GF-D8 (cell line): ENCODE measurements at regions not wholly inside any gene's neighbourhood (a gene's known extent, or its start where the extent isn't known, plus 50 kb on each side); places are given as distances from the start of the nearest gene placed in this dataset.
A peak's percentile ranks its signal among the peaks of the same experiment; 100 is the strongest.
"Not testable (repeated sequence)": the region's sequence is repeated elsewhere in the genome, so short reads cannot be mapped to it uniquely, and the experiment has no call there.

Experiments
- DNase-seq: peaks from one replicate; lab custom pipeline; 2025; lab: John Stamatoyannopoulos, UW

DNA sequence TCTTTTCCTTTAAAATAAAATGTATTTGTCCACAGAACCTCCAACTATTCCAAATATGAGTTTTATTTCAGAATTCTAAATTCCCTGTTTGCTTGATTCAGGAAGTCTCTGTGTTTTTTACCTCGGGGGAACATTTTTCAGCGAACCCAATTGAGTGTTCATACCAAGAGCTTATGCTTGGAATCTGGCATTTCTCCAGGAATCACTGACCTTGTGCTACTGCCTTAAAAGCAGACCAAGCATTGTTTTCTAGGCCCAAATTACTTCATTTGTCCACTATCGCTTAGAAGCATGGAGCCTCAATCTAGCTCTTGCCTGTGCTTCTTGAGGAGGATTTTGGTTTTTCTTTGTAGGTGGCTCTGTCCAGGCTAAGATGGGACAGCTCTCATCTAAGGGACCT is 59.4 kb downstream of the EBLN1 start:
- DNase-seq, result no peak

DNA sequence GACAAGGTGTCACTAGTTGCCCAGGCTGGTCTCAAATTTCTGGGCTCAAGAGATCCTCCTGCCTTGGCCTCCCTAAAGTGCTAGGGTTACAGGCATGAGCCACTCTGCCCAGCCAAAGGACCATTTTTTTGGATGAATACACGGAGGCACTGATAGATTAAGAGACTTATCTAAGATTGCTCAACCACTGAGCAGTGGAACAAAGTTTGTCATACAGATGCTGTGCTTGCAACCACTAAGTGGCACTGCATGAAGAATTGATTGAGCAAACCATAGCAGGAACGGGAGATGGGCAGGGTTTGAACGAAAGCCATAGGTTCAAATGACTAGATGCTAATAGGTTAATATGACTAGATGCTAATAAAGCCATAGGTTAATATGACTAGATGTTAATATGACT is 61.1 kb downstream of the EBLN1 start:
- DNase-seq, result no peak

DNA sequence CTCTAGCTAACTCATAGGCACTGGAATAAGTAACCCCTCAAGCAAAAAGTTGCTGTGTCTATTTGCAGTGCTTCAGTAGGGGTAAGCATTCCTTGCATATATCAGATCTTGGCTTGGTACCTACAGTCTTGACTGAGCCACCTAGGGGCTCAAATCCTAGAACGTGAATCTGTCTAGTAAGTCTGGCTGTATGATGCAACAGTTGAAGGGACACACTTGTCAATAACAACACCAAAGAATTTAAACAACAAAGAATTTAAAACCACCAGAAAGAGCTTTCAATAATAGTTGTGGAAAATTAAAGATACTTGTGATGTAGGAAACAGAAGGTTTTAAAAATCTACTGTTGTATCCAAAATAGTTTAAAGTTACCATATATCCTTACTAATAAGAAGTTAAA is 65.4 kb downstream of the EBLN1 start:
- DNase-seq, result no peak

DNA sequence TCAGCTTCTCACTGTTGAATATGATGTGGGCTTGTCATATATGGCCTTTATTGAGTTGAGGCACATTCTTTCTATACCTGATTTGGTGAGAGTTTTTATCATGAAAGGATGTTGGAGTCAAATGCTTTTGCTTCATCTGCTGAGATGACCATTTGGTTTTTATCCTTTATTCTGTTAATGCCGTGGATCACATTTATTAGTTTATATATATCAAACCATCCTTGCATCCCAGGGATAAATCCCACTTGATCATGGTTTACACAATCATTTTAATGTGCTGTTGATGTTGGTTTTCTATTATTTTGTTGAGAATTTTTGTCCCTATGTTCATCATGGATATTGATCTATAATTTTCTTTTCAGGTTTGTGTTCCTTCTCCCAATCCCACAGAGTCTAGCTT is 67.0 kb downstream of the EBLN1 start:
- DNase-seq, result no peak

DNA sequence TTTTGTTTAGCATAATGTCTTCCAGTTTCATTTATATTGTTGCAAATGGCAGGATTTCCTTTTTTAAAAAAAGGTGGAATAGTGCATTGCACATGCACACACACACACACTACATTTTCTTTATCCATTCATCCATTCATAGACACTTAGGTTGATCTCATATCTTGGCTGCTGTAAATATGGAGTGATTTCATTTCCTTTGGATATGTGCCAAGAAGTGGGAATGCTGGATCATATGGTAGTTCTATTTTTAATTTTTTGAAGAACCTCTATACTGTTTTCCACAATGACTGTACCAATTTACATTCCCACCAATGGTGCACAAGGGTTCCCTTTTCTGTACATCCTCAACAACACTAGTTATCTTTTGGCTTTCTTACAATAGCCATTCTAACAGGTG is 68.9 kb downstream of the EBLN1 start:
- no peak for DNase-seq

DNA sequence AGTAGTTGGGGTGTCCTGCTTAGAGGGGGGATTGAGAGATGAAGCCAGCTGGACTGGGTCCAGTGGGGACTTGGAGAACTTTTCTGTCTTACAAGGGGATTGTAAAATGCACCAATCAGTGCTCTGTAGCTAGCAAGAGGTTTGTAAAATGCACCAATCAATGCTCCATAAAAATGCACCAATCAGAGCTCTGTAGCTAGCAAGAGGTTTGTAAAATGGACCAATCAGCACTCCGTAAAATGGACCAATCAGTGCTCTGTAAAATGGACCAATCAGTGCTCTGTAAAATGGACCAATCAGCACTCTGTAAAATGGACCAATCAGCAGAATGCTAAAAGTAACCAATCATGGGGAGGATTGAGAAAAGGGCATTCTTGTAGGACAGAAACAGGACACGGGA is 71.9 kb downstream of the EBLN1 start:
- DNase-seq, result not testable (repeated sequence)

DNA sequence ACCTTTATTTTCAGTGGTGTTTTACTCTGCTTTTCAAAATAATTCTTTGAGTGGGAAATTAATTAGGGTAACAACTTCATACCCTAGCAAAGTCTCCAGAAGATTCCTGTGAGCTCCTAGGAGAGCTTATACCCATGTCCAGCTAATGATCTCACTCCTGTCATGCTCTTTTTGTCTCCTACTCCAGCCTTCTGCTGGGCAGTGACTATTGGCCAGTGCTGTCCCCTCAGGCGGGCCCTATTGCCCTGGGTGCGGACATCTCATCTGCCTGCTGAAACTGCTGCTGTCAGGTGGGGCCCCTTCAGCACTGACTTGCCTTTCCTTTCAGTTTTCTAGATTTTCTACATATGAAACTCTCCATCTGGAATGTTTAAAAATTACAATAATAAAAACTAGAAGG is 80.3 kb downstream of the EBLN1 start:
- no peak for DNase-seq

DNA sequence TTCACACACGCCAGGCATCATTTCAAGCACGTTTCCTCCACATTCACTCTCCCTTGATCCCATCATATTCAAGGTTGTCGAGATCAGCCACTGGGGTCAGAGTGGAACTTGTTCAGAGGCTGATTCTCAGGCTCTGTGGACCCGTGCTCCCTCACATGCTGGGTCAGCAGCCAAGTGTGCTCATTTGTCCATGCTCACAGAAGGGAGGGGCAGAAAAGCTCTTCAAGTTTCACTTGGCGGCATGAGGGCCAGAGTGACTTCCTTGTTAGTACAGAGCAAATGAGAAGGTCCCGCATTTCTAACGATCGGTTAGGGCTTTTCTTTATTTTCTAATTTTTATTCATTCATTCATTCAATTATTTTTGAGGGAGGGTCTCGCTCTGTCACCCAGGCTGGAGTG is 82.2 kb downstream of the EBLN1 start:
- DNase-seq, result no peak

DNA sequence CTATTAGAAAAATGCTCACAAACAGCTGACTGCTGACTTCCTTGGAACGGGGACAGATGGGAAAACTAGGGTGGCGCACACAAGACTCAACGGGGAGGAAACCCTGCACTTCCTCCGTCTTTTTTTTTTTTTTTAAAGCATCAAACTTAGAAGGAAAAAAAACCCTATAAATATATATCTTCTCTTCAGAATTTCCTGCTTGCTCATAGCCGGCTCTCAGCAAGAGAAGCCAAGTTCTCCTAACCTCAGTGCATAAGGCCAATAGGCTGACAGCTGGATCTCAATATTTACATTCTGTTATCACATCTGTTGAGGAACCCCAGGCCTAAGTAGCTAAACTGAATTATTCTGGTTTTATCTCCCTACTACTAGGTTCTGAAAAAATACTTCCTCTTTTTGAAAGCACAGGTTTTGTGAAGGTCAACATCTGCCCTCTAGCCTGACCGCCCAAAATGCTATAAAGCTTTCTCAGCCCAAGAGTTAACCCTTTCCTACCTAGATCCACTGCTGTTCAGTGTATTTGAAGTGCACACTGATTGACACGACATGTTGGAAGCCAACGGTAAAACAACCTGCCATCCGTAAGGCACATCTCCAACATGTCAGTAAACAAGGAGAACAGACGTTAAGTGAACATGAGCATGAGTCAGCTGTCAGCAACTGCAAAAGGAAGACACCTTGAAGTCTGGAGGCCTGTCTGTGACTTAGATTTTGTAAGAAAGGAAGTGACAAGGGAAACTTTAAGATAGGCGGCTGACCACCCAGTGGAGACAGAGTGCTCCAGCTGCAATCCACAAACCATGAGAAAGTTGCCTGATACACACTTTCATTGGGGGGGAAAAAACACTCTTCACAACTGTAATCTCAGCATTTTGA is 83.8 kb downstream of the EBLN1 start:
- DNase-seq, result peak; percentile 95

DNA sequence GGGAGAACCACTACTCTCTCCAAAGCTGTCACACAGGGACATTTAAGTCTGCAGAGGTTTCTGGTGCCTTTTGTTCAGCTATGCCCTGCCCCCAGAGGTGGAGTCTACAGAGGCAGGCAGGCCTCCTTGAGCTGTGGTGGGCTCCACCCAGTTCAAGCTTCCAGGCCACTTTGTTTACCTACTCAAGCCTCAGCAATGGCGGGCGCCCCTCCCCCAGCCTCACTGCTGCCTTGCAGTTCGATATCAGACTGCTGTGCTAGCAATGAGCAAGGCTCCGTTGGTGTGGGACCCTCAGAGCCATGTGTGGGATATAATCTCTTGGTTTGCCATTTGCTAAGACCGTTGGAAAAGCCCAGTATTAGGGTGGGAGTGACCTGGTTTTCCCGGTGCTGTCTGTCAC is 87.0 kb downstream of the EBLN1 start:
- DNase-seq, result not testable (repeated sequence)

DNA sequence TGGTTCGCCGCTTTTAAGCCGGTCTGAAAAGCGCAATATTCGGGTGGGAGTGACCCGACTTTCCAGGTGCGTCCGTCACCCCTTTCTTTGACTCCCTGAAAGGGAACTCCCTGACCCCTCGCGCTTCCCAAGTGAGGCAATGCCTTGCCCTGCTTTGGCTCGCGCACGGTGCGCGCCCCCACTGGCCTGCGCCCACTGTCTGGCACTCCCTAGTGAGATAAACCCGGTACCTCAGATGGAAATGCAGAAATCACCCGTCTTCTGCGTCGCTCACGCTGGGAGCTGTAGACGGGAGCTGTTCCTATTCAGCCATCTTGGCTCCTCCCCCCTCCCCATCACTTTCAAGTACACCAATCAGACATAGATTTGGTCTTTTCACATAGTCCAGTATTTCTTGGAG is 88.2 kb downstream of the EBLN1 start:
- DNase-seq, result not testable (repeated sequence)

DNA sequence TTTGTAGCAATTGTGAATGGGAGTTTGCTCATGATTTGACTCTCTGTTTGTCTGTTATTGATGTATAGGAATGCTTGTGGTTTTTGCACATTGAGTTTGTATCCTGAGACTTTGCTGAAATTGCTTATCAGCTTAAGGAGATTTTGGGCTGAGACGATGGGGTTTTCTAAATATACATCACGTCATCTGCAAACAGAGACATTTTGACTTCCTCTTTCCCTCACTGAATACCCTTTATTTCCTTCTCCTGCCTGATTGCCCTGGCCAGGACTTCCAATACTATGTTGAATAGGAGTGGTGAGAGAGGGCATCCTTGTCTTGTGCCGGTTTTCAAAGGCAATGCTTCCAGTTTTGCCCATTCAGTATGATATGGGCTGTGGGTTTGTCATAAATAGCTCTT is 96.6 kb downstream of the EBLN1 start:
- not testable (repeated sequence) for DNase-seq

DNA sequence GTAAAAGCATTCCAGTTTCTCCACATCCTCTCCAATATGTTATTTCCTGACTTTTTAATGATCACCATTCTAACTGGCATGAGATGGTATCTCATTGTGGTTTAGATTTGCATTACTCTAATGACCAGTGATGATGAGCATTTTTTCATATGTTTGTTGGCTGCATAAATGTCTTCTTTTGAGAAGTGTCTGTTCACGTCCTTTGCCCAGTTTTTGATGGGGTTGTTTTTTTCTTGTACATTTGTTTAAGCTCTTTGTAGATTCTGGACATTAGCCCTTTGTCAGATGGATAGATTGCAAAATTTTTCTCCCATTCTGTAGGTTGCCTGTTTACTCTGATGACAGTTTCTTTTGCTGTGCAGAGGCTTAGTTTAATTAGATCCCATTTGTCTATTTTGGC is 97.7 kb downstream of the EBLN1 start:
- not testable (repeated sequence) for DNase-seq

DNA sequence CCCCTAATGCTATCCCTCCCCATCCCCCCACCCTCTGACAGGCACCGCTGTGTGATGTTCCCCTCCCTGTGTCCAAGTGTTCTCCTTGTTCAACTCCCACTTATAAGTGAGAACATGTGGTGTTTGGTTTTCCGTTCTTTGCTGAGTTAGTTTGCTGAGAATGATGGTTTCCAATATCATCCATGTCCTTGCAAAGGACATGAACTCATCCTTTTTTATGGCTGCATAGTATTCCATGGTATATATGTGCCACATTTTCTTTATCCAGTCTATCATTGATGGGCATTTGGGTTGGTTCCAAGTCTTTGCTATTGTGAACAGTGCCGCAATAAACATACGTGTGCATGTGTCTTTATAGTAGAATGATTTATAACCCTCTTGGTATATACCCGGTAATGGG is 98.2 kb downstream of the EBLN1 start:
- not testable (repeated sequence) for DNase-seq

DNA sequence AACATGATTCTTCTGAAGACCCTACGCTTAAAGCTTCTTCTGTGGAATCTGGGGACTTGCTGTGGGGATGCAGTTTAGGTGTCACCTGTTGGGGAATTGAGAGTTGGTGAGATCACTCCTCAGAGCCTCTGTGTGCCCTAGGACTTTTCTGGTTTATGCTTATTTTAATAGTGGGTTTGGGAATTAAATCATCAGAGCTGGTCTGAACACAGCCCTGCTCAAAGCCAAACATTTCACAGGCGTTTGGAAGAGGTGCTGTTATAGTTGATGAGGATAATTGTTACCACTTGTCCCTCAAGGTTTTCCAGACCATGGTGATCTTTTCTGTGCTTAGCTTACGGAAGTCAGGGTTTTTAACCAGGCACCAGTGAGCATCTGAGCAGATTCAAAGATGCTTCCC is 106.1 kb downstream of the EBLN1 start:
- no peak for DNase-seq

DNA sequence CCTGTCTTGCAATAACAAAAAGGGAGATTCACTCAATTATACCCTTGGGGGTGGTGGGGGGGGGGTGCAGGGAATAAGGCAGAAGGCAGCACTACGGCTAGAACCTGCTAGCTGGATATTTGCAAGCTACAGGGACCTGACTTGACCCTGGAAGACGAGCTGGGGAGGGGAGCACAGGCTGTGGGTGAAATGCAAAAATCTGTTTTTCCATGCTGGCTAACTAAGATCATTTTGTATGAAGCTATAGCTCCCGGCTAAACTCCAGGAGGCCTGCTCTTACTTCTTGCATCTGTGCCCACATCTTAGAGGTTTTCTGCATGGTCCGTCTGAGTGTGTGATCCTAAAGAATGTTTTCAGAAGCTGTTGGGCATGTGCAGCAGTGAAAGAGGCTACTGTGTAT is 106.6 kb downstream of the EBLN1 start:
- DNase-seq, result no peak

DNA sequence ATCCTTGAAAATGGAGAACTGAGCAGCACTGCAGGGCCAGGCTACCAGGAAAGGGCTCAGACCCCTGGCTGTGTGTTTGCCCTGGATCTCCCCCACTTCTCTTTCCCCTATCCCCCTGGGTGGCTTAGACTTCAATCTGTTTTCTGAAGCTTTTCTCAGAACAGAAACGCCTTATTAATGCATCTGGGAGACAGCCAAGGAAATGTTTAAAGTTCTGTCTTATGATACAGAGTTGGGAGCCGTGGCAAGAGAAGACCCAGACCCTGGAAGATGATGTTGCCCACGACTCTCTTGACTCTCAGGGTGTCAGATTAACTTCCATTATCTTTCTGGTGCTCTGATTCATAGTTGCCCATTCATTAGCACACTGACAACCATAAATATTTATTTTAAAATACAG is 107.1 kb downstream of the EBLN1 start:
- DNase-seq, result no peak

DNA sequence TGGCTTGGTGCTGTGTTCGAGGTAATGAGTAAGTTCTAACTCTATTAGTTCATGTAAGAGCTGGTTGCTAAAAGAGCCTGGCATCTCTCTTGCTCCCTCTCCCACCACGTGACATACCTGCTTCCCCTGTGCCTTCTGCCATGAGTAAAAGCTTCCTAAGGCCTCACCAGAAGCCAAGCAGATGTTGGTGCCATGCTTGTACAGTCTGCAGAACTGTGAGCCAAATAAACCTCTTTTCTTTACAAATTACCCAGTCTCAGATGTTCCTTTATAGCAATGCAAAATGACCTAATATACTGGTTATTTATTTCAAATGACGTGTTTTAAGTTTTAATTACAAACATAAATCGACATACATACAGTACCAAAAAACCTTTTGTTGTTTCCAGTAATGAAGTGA is 101.7 kb upstream of the DNAJC1 start:
- no peak for DNase-seq

DNA sequence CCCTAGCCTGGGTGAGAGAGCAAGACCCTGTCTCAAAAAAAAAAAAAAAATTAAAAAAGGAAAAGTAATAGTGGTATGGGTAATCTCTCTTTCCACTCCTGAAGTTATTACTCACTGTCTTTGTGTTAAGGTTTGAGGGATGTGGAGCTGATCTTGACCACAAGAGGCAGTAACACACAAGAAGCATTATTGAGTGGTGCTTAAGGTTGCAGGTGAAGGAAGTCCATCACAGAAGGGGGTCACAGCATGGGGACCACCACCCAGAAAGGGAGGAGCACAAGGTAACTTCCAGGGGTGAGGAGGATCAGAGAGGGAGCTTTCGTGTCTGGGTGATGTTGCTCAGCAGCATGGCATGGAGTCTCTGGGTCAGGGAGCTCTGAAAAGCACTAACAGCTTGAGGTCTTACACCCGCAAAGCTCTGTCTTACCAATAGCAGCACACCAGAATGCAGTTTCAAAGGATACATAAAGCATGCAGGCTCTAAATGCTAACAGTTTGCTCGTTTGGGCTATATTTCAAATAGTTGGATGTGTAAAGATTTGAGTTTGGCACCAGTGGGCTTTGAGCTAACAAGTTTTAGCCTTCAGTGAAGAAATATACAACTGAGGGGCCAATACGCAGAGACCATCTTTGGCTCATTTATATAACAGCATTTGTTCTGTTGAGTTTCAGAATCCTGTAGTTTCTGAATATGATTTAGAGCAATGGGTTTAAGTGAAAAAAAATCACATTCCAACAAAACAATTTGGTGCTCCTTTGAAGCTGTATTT is 100.4 kb upstream of the DNAJC1 start:
- no peak for DNase-seq

DNA sequence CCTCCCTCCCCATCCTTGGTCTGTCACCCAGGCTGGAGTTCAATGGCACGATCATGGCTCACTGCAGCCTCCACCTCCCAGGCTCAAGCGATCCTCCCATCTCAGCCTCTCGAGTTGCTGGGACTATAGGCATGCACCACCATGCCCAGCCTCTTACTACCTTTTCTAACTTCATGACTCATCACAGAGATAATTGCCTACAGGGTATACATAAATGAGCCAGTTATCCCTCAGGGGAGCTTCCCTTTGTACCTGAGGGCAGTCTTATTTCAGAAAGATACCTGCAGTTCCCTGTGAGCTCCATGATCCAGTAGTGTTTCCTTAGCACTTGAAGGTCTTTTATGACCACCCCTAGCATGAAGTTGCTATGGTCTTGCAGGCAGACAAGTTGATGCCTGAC is 94.2 kb upstream of the DNAJC1 start:
- DNase-seq, result no peak

DNA sequence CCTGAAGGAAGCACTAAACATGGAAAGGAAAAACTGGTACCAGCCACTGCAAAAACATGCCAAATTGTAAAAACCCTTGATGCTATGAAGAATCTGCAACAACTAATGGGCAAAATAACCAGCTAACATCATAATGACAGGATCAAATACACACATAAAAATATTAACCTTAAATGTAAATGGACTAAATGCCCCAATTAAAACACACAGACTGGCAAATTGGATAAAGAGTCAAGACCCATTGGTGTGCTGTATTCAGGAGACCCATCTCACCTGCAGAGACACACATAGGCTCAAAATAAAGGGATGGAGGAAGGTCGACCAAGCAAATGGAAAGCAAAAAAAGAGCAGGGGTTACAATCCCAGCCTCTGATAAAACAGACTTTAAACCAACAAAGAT is 87.7 kb upstream of the DNAJC1 start:
- not testable (repeated sequence) for DNase-seq

DNA sequence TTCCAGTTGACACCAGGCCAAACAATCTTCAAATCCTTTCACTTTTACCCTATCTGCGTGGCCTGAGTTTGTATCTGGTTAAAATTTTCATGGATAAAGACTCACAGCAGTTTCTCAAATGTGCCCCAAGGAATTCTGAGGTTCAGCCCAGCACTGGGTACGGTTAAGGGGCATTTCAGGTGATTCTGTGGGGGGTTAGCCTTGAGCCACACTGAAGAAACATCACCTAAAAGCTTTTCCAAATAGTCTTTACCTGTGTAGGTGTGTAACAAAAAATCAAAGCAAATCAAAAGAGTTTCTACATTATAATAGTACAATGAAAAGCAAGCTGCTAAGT is 83.8 kb upstream of the DNAJC1 start:
- DNase-seq, result no peak

DNA sequence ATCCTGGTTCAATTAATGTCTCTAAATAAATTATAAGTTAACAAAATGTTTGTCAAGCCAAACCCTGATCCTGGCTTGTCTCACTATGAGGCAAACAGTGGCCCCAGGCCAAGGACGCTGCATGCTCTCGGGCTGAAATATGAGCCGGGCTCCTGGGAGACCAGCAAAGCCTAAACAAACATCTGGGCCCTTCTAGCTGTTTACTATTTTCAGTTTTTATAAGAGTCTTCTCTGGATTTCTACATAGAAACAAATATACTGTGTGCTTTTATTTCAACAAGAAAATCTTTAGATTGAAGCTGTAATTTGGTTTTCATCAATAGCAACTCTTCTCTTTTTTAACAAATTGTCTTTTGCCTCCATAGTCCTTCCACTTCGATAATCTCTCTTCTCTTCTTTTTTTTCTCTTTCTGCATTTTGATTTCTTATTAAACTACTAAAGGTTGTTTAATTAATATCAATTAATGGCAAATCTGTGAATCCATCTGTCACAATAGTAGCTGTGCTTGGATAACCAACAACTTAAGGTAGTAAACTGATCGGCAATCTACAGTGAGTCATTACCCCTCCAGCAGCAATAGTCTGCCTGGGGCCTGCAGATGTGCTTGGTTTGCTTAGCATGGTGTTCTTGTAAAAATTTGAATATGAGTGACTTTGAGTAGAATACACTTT is 83.3 kb upstream of the DNAJC1 start:
- DNase-seq, result no peak
